ENCODE measurements at regions not wholly inside any gene's neighbourhood (a gene's known extent, or its start where the extent isn't known, plus 50 kb on each side); places are given as distances from the start of the nearest gene placed in this dataset.

DNA sequence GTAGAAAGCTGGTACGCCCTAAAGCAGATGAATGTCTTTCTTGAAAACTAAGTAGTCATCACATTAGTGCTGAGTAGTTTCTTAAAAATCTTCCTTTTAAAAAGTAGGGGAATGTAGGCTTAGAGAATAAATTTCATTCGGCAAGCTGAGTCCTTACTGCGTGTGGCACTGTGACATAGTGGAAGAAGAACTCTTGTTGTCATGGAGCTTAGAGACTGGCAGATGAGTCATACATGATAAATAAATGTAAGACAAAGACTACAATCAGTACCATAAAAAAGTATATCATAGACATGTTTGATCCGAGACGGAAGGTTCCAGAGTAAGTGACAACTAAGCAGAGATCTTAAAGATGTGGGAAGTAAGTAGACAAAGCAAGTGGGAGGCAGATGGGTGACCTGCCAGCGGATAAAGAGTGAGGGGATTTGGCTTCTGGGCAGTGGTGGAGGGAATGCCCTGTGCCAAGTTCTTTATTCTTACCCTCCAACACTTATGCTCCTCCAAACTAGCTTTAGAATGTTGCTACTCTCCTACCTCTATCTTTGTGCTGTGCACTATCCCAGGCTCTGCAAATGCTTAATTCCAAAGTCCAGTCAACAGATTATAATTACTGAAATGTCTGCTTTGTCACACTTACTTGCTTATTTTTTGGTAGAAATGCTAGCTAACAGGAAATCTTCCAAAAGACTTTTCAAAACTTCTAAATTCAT is 608.5 kb upstream of the USP24 start:
- DNase-seq (ENCODE audit: low read depth): no peak
- H3K4me3 ChIP-seq (ENCODE audit: low read depth, low read length): no peak overlapping the region
- TF ChIP-seq, protein P1, sequence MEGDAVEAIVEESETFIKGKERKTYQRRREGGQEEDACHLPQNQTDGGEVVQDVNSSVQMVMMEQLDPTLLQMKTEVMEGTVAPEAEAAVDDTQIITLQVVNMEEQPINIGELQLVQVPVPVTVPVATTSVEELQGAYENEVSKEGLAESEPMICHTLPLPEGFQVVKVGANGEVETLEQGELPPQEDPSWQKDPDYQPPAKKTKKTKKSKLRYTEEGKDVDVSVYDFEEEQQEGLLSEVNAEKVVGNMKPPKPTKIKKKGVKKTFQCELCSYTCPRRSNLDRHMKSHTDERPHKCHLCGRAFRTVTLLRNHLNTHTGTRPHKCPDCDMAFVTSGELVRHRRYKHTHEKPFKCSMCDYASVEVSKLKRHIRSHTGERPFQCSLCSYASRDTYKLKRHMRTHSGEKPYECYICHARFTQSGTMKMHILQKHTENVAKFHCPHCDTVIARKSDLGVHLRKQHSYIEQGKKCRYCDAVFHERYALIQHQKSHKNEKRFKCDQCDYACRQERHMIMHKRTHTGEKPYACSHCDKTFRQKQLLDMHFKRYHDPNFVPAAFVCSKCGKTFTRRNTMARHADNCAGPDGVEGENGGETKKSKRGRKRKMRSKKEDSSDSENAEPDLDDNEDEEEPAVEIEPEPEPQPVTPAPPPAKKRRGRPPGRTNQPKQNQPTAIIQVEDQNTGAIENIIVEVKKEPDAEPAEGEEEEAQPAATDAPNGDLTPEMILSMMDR (IDR thresholded peaks at IDR 0.05; ENCODE audit: insufficient read depth, low read depth, low read length, missing control alignments): no peak

DNA sequence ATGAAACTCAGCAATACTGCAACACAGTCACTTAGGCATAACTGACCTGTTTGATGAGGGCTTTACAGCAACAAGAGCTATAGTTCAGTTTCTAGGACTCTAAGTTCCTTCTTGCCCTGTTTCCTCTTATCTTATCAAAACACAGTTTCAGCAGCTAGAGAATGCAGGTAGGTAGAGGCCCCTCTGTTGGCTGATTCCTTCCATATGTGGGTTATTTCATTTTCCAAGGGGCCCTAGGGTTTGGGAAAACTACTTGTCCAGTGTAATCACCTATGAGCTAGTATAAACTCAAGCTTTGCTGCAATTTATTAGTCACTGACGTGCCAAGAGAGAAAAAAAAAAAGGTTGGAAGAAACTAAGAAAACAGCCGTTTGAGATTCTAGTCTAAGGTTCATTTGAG is 607.7 kb upstream of the USP24 start:
- TF ChIP-seq, protein P1 (IDR thresholded peaks at IDR 0.05; ENCODE audit: insufficient read depth, low read depth, low read length, missing control alignments): no peak
- DNase-seq (ENCODE audit: low read depth): no peak
- H3K4me3 ChIP-seq (ENCODE audit: low read depth, low read length): no peak overlapping the region

DNA sequence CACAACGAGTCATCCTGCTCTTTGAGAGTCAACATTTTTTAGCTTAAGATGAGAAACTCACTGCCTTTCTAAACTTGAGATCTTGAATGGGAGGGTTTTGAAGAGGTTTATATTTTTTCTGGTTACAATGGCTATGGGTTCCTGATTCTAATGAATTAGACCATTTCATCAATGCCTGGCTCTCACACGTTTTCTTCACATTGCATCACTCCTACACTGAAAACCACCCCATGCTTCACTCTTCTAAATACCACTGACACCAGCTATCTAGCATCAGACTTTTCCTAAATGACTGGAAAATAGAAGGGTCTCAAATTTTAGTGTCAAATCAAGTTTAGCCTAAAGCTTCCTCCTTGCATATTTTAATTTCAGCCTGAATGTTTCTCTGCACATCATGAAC is 606.1 kb upstream of the USP24 start:
- DNase-seq (ENCODE audit: low read depth): no peak
- H3K4me3 ChIP-seq (ENCODE audit: low read depth, low read length): no peak overlapping the region
- TF ChIP-seq, protein P1 (IDR thresholded peaks at IDR 0.05; ENCODE audit: insufficient read depth, low read depth, low read length, missing control alignments): no peak

DNA sequence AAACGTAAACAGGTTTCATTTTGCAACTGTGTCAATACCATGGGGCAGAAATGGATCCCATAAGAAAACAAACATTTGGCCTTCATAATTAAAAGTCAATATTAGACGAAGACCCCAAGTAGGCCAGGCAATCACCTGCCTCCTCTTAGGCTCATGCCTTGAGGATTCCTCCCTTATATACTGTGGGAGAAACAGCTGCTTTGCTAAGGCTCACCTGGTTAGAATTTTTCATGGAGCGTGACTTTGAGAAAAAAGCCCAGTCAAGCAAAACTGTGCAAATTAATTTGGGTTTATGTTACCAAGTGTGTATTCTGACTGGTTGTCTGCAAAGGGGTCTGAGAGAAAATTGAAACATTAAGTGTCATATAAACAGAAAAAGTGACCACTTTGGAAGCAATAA is 605.3 kb upstream of the USP24 start:
- DNase-seq (ENCODE audit: low read depth): no peak
- TF ChIP-seq, protein P1 (IDR thresholded peaks at IDR 0.05; ENCODE audit: insufficient read depth, low read depth, low read length, missing control alignments): no peak
- no peak overlapping the region for H3K4me3 ChIP-seq (ENCODE audit: low read depth, low read length)

DNA sequence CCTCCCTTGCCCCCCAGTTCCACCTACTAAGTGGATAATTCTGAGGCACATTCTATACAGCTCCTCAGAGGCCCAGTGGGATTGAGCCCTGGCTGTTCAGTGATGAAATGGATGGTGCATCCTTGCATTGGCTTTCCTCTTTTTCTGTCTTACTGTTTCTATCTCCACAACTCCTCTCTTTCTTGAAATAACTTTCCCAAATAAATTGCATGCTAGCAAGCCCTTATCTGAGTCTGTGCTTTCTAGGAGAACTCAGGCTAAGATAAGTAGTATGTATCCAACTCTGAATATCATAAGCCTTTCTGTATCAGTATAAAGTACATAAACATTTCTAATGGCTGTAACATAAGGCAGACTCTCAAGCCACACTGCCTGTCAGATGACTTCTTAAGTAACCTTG is 603.8 kb upstream of the USP24 start:
- TF ChIP-seq, protein P1 (IDR thresholded peaks at IDR 0.05; ENCODE audit: insufficient read depth, low read depth, low read length, missing control alignments): no peak
- no peak for DNase-seq (ENCODE audit: low read depth)
- H3K4me3 ChIP-seq (ENCODE audit: low read depth, low read length): no peak overlapping the region

DNA sequence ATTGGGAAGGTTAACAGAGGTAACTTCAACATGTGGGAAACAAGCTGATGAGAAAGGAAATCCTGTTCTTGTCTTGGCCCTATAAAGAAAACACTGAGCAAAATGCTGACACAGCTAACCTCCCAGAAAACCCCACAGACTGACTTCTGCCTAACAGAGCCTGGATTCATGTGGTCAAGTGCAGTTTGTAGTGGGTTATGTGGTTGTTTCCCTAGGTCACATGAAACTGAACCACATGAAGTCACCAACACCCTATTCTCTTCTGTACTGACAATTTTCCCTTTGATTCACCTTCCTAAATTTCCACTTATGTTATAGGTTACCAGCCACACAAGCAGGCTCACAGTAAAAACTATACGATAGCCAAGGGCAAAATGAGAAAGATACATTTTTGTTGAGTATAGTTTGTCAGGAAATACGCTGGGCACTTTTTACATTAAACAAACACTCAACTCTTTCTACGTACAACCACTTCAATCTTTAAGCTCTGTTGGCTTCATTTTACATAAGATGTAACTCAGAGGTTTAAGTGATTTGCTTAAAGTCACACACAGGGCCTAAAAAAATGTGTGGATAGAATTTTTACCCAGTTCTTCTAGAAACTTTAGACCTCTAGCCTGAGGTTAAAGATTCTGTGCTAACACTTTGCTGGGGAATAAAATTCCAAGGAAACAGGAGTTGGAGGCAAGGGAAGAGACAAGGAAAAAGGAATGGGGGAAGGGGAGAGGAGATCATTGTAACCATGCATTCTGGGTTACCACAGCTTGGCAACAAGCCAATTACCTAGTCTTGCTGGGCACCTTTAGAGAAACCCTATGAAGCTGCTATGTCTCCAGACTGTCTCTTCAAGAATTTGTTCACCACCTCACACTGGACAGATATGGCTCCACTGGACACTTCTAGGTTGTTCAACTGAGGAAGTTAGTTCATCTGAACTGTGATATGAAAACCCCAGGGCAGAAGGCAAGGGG is 601.6 kb upstream of the USP24 start:
- no peak overlapping the region for H3K4me3 ChIP-seq (ENCODE audit: low read depth, low read length)
- DNase-seq (ENCODE audit: low read depth): peak; percentile 39
- TF ChIP-seq, protein P1 (IDR thresholded peaks at IDR 0.05; ENCODE audit: insufficient read depth, low read depth, low read length, missing control alignments): no peak
